HFFc6 (cell line): ENCODE measurements at regions not wholly inside any gene's neighbourhood (a gene's known extent, or its start where the extent isn't known, plus 50 kb on each side); places are given as distances from the start of the nearest gene placed in this dataset.

Experiments used
- DNase-seq: peaks from one replicate; pipeline ENCODE4 v3.0.0-alpha.2; 2018
- H3K27ac Mint-ChIP-seq: 2 replicates; pipeline ENCODE4 v1.8.0; 2020; ENCODE audit warnings: mild to moderate bottlenecking, mixed read lengths
- H3K27me3 Mint-ChIP-seq: 2 replicates; pipeline ENCODE4 v1.8.0; 2021; ENCODE audit warnings: mild to moderate bottlenecking, moderate library complexity, mixed read lengths; ENCODE audit not compliant: insufficient read depth
- H3K36me3 Mint-ChIP-seq: 2 replicates; pipeline ENCODE4 v1.8.0; 2021; ENCODE audit warnings: low read depth, mixed read lengths
- H3K4me1 Mint-ChIP-seq: 2 replicates; pipeline ENCODE4 v1.8.0; 2020; ENCODE audit warnings: low read depth, mixed read lengths
- H3K4me3 Mint-ChIP-seq: 2 replicates; pipeline ENCODE4 v1.8.0; 2020; ENCODE audit warnings: mild to moderate bottlenecking, moderate library complexity, mixed read lengths
- H3K9me3 Mint-ChIP-seq: 2 replicates; pipeline ENCODE4 v1.8.0; 2020; ENCODE audit warnings: mild to moderate bottlenecking, mixed read lengths
- TF ChIP-seq, protein P1 (sequence below): fragments of 200-600 bp; sonication (generic); IDR thresholded peaks from 2 replicates; pipeline ENCODE4 v1.5.0; 2021; ENCODE audit warnings: antibody characterized with exemption, mild to moderate bottlenecking

DNA sequence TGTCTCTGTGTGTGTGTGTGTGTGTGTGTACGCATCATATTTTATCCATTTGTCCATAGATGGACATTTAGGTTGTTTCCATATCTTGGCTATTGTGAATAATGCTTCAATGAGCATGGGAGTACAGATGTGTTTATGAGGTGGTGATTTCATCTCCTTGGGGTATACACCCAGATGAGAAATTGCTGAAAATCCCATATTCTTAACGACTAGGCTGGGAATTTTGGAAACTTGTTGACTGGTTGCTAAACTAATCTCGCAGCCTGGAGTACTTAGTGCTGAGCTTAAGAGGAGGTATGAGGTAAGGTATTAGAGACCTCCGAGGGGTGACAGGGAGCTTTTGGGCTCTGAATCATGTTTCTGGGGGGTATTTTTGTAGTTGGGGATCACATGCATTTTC lies 66.0 kb upstream of the SPRED2 start:
- TF ChIP-seq, protein P1, sequence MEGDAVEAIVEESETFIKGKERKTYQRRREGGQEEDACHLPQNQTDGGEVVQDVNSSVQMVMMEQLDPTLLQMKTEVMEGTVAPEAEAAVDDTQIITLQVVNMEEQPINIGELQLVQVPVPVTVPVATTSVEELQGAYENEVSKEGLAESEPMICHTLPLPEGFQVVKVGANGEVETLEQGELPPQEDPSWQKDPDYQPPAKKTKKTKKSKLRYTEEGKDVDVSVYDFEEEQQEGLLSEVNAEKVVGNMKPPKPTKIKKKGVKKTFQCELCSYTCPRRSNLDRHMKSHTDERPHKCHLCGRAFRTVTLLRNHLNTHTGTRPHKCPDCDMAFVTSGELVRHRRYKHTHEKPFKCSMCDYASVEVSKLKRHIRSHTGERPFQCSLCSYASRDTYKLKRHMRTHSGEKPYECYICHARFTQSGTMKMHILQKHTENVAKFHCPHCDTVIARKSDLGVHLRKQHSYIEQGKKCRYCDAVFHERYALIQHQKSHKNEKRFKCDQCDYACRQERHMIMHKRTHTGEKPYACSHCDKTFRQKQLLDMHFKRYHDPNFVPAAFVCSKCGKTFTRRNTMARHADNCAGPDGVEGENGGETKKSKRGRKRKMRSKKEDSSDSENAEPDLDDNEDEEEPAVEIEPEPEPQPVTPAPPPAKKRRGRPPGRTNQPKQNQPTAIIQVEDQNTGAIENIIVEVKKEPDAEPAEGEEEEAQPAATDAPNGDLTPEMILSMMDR = no peak
- Mint-ChIP-seq H3K36me3 (no peaks in the 10 kb centered on the region), H3K4me1 (no peaks in the 10 kb centered on the region), H3K4me3 (no peak overlapping the region), H3K9me3 (no peaks in the 10 kb centered on the region), H3K27me3 (peaks cover 30% of the 10 kb centered on the region), H3K27ac (no peak overlapping the region)
- no peak for DNase-seq

DNA sequence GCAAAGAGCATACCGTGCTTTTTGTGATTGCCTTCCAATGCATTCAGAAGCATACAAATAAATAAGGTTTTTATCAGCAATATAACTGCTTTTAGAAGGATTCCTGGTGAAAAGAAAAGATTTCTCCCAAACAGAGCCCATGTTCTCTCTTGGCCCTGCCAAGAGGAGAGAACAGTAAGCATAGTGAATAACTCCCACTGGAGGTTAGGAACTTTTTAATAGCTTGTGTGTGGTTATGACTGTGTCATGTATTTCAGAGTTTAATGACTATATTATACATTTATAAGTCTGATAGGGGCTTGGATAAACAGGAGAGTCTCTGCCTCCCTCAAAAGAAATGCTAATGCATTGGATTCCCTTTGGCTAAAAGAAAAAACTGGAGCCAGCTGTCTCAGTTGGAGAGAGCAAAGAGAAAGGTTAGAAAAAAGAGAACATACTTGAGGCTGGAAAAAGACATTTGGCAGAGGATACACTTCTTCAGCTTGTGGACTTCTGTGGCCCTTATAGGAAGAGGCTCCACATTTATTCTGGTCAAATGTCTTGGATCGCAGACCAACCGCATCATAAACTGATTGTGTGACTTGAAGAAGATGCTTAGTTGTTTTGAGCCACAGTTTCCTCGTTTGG lies 63.0 kb upstream of the SPRED2 start:
- H3K4me1 Mint-ChIP-seq = peaks cover 5% of the 10 kb centered on the region
- TF ChIP-seq, protein P1 = no peak
- peaks cover 4% of the 10 kb centered on the region; the same call in 1 of the 2 replicates for H3K9me3 Mint-ChIP-seq
- no peak overlapping the region for H3K4me3 Mint-ChIP-seq
- H3K27me3 Mint-ChIP-seq = peaks cover 21% of the 10 kb centered on the region
- no peak for DNase-seq
- no peak overlapping the region for H3K27ac Mint-ChIP-seq
- peaks cover 2% of the 10 kb centered on the region; the same call in 1 of the 2 replicates for H3K36me3 Mint-ChIP-seq

DNA sequence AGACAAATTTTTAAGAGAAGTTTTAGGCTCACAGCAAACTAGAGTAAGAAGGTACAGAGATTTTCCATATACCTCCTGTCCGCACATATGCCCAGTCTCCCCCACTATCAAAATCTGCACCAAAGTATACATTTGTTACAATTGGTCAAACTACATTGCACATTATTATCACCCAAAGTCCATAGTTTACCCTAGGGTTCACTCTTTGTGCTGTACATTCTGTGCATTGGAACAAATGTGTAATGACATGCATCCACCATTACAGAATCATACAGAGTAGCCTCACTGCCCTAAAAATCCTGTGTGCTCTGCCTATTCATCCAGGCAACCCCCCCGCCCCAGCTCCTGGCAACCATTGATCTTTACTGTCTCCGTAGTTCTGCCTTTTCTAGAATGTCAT lies 61.7 kb upstream of the SPRED2 start:
- no peak for DNase-seq
- Mint-ChIP-seq H3K36me3 (peaks cover 12% of the 10 kb centered on the region), H3K9me3 (peaks cover 17% of the 10 kb centered on the region), H3K27me3 (peaks cover 23% of the 10 kb centered on the region), H3K4me1 (peaks cover 5% of the 10 kb centered on the region), H3K27ac (no peak overlapping the region), H3K4me3 (no peak overlapping the region)
- TF ChIP-seq, protein P1 = no peak

DNA sequence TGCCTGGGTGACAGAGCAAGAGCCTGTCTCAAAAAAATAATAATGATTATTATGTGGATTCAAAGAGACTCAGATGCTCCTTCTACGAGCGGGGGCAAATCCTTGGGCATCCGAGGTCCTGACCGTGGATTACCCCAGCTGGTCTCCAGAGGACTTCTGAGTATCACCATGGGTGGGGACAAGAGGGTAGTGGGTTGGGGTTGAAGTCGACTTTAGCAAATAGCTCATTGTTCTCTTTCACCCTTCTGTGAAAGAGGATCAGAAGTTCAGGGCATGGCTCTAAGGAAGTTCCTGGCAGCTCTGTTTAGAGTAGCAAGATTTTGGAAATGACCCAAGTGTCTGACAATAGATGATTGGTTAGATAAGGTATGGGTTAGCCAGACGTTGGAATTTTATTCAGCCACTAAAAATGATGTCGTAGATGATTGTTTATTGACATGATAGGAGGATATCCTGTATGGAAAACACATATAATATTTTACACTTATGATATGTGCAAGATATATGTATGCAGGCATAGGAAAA lies 59.0 kb upstream of the SPRED2 start:
- H3K36me3 Mint-ChIP-seq = peaks cover 32% of the 10 kb centered on the region
- H3K27ac Mint-ChIP-seq = no peak overlapping the region
- peaks cover 11% of the 10 kb centered on the region for H3K27me3 Mint-ChIP-seq
- peaks cover 5% of the 10 kb centered on the region for H3K4me1 Mint-ChIP-seq
- peaks cover 39% of the 10 kb centered on the region for H3K9me3 Mint-ChIP-seq
- no peak for DNase-seq
- H3K4me3 Mint-ChIP-seq = no peak overlapping the region
- TF ChIP-seq, protein P1 = no peak

DNA sequence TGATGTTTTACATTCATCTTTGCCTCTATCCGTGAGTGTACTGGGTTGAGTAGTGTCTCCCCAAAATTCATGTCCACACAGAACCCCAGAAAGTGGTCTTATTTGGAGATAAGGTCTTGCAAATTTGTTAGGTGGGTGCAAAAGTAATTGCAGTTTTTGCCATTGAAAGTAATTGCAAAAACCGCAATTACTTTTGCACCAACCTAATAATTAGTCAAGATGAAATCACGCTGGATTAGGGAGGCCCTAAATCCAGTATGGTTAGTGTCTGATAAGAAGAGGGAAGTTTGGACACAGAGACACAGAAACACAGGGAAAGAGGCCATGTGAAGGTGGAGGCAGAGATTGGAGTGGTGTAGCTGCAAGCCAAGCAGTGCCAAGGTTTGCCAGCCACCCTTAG lies 57.8 kb upstream of the SPRED2 start:
- TF ChIP-seq, protein P1 = no peak
- DNase-seq = no peak
- Mint-ChIP-seq H3K4me1 (peaks cover 5% of the 10 kb centered on the region), H3K4me3 (no peak overlapping the region), H3K27me3 (peaks cover 13% of the 10 kb centered on the region), H3K27ac (no peak overlapping the region), H3K36me3 (peaks cover 32% of the 10 kb centered on the region), H3K9me3 (peaks cover 39% of the 10 kb centered on the region)
